GM21717 (cell line): ENCODE measurements at regions not wholly inside any gene's neighbourhood (a gene's known extent, or its start where the extent isn't known, plus 50 kb on each side); places are given as distances from the start of the nearest gene placed in this dataset.

ENCODE experiments used
- ATAC-seq: cut with Tn5 transposase; IDR thresholded peaks from one replicate; pipeline ENCODE4 v1.9.1; 2021; ENCODE audit warnings: mild to moderate bottlenecking, moderate library complexity; ENCODE audit not compliant: unreplicated experiment

- ATAC-seq = no peak
Measured at GRCh38 chr17:73879987-73880386, 235.7 kb upstream of the SDK2 start.

GRCh38 chr17:73882590-73882989 is 238.3 kb upstream of the SDK2 start:
- no peak for ATAC-seq

- no peak for ATAC-seq
Measured at GRCh38 chr17:73883175-73883574, 238.9 kb upstream of the SDK2 start.

GRCh38 chr17:73887739-73888138 is 243.5 kb upstream of the SDK2 start:
- ATAC-seq = no peak

- ATAC-seq = no peak
Measured at GRCh38 chr17:73888862-73889261, 244.6 kb upstream of the SDK2 start.

GRCh38 chr17:73889439-73889838 is 245.2 kb upstream of the SDK2 start:
- no peak for ATAC-seq

GRCh38 chr17:73890831-73891405 is 246.7 kb upstream of the SDK2 start:
- ATAC-seq = no peak

- ATAC-seq = no peak
Measured at GRCh38 chr17:73895157-73895556, 250.9 kb upstream of the SDK2 start.

GRCh38 chr17:73896966-73897365 is 252.7 kb upstream of the SDK2 start:
- ATAC-seq = no peak

GRCh38 chr17:73899839-73900238 is 255.6 kb upstream of the SDK2 start:
- ATAC-seq = no peak

- ATAC-seq = no peak
Measured at GRCh38 chr17:73900516-73900915, 256.3 kb upstream of the SDK2 start.

GRCh38 chr17:73901249-73901648 is 257.0 kb upstream of the SDK2 start:
- ATAC-seq = no peak

GRCh38 chr17:73901661-73902415 is 257.6 kb upstream of the SDK2 start:
- ATAC-seq = no peak

- no peak for ATAC-seq
Measured at GRCh38 chr17:73902416-73903181, 258.4 kb upstream of the SDK2 start.

GRCh38 chr17:73906896-73907870 is 262.9 kb upstream of the SDK2 start:
- ATAC-seq = no peak

GRCh38 chr17:73909186-73909585 is 264.9 kb upstream of the SDK2 start:
- no peak for ATAC-seq

- no peak for ATAC-seq
Measured at GRCh38 chr17:73910206-73910605, 266.0 kb upstream of the SDK2 start.

GRCh38 chr17:73910821-73911515 is 266.7 kb upstream of the SDK2 start:
- ATAC-seq = no peak

GRCh38 chr17:73911726-73912372 is 267.6 kb upstream of the SDK2 start:
- ATAC-seq = no peak

GRCh38 chr17:73912373-73912746 is 268.1 kb upstream of the SDK2 start:
- no peak for ATAC-seq
